WTC11 (cell line): ENCODE measurements at regions not wholly inside any gene's neighbourhood (a gene's known extent, or its start where the extent isn't known, plus 50 kb on each side); places are given as distances from the start of the nearest gene placed in this dataset.

Experiments
- ATAC-seq: fragments of 200-7000 bp; cut with Tn5 transposase; 2 replicates; pipeline ENCODE4 v1.10.0; 2021; ENCODE audit warnings: mild to moderate bottlenecking, moderate library complexity
- CTCF ChIA-PET: fragments of 300-600 bp; sonication (Branson Sonifier 250); formaldehyde crosslinking; loops from one replicate; lab custom pipeline; 2021; ENCODE audit warnings: antibody characterized with exemption; lab: Charles Lee
- POLR2A ChIA-PET: fragments of 350-600 bp; sonication (Branson Sonifier 250); formaldehyde crosslinking; loops from one replicate; lab custom pipeline; 2021; ENCODE audit warnings: antibody characterized with exemption; lab: Charles Lee
- DNase-seq: peaks from one replicate; pipeline ENCODE4 v3.0.0; 2021; ENCODE audit warnings: low spot score
- H3K27ac Mint-ChIP-seq: 2 replicates; pipeline ENCODE4 v1.8.0; 2021; ENCODE audit warnings: mixed read lengths
- H3K27me3 Mint-ChIP-seq: 2 replicates; pipeline ENCODE4 v1.8.0; 2021; ENCODE audit warnings: low read depth, mild to moderate bottlenecking, moderate library complexity, mixed read lengths
- H3K36me3 Mint-ChIP-seq: 2 replicates; pipeline ENCODE4 v1.8.0; 2021; ENCODE audit warnings: mixed read lengths
- H3K4me1 Mint-ChIP-seq: 2 replicates; pipeline ENCODE4 v1.8.0; 2022; ENCODE audit warnings: mixed read lengths
- H3K4me3 Mint-ChIP-seq: 2 replicates; pipeline ENCODE4 v1.8.0; 2021; ENCODE audit warnings: mild to moderate bottlenecking, moderate library complexity, mixed read lengths
- H3K9me3 Mint-ChIP-seq: 2 replicates; pipeline ENCODE4 v1.8.0; 2021; ENCODE audit warnings: mixed read lengths
- ATF1 ChIP-seq: sonication (generic); formaldehyde crosslinking; IDR thresholded peaks from 2 replicates; pipeline ENCODE4 v1.8.1; 2023; ENCODE audit warnings: mild to moderate bottlenecking, moderate library complexity, missing genetic modification reagents
- CBFB ChIP-seq: sonication (generic); formaldehyde crosslinking; IDR thresholded peaks from 2 replicates; pipeline ENCODE4 v1.8.1; 2022; ENCODE audit warnings: mild to moderate bottlenecking, low read depth, missing genetic modification reagents
- E2F5 ChIP-seq: sonication (generic); formaldehyde crosslinking; IDR thresholded peaks from 2 replicates; pipeline ENCODE4 v1.8.1; 2022; ENCODE audit warnings: mild to moderate bottlenecking, moderate library complexity, missing genetic modification reagents
- ELF4 ChIP-seq: sonication (generic); formaldehyde crosslinking; IDR thresholded peaks from 2 replicates; pipeline ENCODE4 v1.8.1; 2022; ENCODE audit warnings: low read depth, mild to moderate bottlenecking, moderate library complexity, missing genetic modification reagents
- GTF2I ChIP-seq: fragments of 250-450 bp; sonication (Bioruptor Pico); conservative IDR thresholded peaks from 2 replicates; pipeline ENCODE4 v1.4.0; 2021; ENCODE audit warnings: mild to moderate bottlenecking
- HMGA2 ChIP-seq: fragments of 250-450 bp; sonication (Bioruptor Pico); IDR thresholded peaks from 2 replicates; pipeline ENCODE4 v1.4.0; 2021; ENCODE audit warnings: mild to moderate bottlenecking, moderate library complexity
- MXD4 ChIP-seq: fragments of 250-450 bp; sonication (Bioruptor Pico); IDR thresholded peaks from 2 replicates; pipeline ENCODE4 v1.8.0; 2021; ENCODE audit warnings: mild to moderate bottlenecking, moderate library complexity, borderline replicate concordance
- NFYB ChIP-seq: sonication (generic); formaldehyde crosslinking; conservative IDR thresholded peaks from 2 replicates; pipeline ENCODE4 v1.8.0; 2022; ENCODE audit warnings: low read depth, missing genetic modification reagents
- SMAD4 ChIP-seq: sonication (generic); formaldehyde crosslinking; IDR thresholded peaks from 2 replicates; pipeline ENCODE4 v1.8.0; 2022; ENCODE audit warnings: mild to moderate bottlenecking, missing genetic modification reagents
- TEAD1 ChIP-seq: sonication (generic); formaldehyde crosslinking; IDR thresholded peaks from 2 replicates; pipeline ENCODE4 v1.8.0; 2022; ENCODE audit warnings: mild to moderate bottlenecking, missing genetic modification reagents
- USF2 ChIP-seq: sonication (generic); formaldehyde crosslinking; IDR thresholded peaks from 2 replicates; pipeline ENCODE4 v1.8.1; 2023; ENCODE audit warnings: mild to moderate bottlenecking, missing genetic modification reagents, moderate library complexity
- ZBTB21 ChIP-seq: sonication (generic); formaldehyde crosslinking; IDR thresholded peaks from 2 replicates; pipeline ENCODE4 v1.8.1; 2023; ENCODE audit warnings: mild to moderate bottlenecking, missing genetic modification reagents, borderline replicate concordance
- ZNF219 ChIP-seq: sonication (generic); formaldehyde crosslinking; IDR thresholded peaks from 2 replicates; pipeline ENCODE4 v1.8.0; 2023; ENCODE audit warnings: missing genetic modification reagents, mild to moderate bottlenecking, borderline replicate concordance
- ZNF671 ChIP-seq: fragments of 250-450 bp; sonication (Bioruptor Pico); IDR thresholded peaks from 2 replicates; pipeline ENCODE4 v1.8.0; 2021; ENCODE audit warnings: mild to moderate bottlenecking

GRCh38 chr5:19408149-19408548 lies 579.9 kb downstream of the CDH18 start (continued):
- TF ChIP-seq NFYB (CRISPR knock-in tag) (no peak), TEAD1 (CRISPR knock-in tag) (no peak), HMGA2 (CRISPR knock-in tag) (no peak), USF2 (no peak), ZNF219 (no peak), SMAD4 (CRISPR knock-in tag) (no peak), ZNF671 (CRISPR knock-in tag) (no peak), ZBTB21 (no peak), CBFB (CRISPR knock-in tag) (no peak), GTF2I (CRISPR knock-in tag) (no peak), ATF1 (CRISPR knock-in tag) (no peak)

GRCh38 chr5:19411936-19412335 lies 576.1 kb downstream of the CDH18 start:
- DNase-seq (no peak), ATAC-seq (no peak)
- no peaks in the 10 kb centered on the region for H3K27me3 Mint-ChIP-seq
- H3K4me3 Mint-ChIP-seq: no peak overlapping the region
- ChIA-PET POLR2A (no interaction called here), CTCF (no interaction called here)
- H3K36me3 Mint-ChIP-seq: no peaks in the 10 kb centered on the region
- no peak overlapping the region for H3K27ac Mint-ChIP-seq
- peaks cover 10% of the 10 kb centered on the region for H3K9me3 Mint-ChIP-seq
- no peak for TF ChIP-seq ELF4
- TF ChIP-seq MXD4: no peak
- no peak for TF ChIP-seq E2F5 (CRISPR knock-in tag)
- peaks cover 11% of the 10 kb centered on the region for H3K4me1 Mint-ChIP-seq
